PC-3 (cell line): ENCODE measurements at regions not wholly inside any gene's neighbourhood (a gene's known extent, or its start where the extent isn't known, plus 50 kb on each side); places are given as distances from the start of the nearest gene placed in this dataset.

Experiments
- ATAC-seq: fragments of 200-7000 bp; cut with Tn5 transposase; 2 replicates; pipeline ENCODE4 v1.9.1; 2020; ENCODE audit warnings: mild to moderate bottlenecking, moderate library complexity
- BruUV-seq: library from RNA; stranded (reverse); fragments of 400-500 nt; replicated peaks from 2 replicates; lab custom pipeline; 2021; lab: Mats Ljungman, UMichigan
- CTCF ChIA-PET: fragments of 300-600 bp; sonication (Branson Sonifier 250); formaldehyde crosslinking; loops from one replicate; lab custom pipeline; 2022; ENCODE audit warnings: antibody characterized with exemption; lab: Charles Lee
- POLR2A ChIA-PET: fragments of 300-600 bp; sonication (Branson Sonifier 250); formaldehyde crosslinking; loops from one replicate; lab custom pipeline; 2022; ENCODE audit warnings: antibody characterized with exemption; ENCODE audit not compliant: unreplicated experiment; lab: Charles Lee
- DNase-seq: peaks from one replicate; pipeline ENCODE4 v3.0.0-alpha.2; 2015
- H2AFZ ChIP-seq: fragments of 300-600 bp; sonication (generic); 2 replicates; pipeline ENCODE4 v1.6.0; 2016; ENCODE audit warnings: antibody characterized with exemption, low read length
- H3F3A ChIP-seq: fragments of 300-600 bp; sonication (generic); one replicate; pipeline ENCODE4 v1.6.0; 2017; ENCODE audit warnings: antibody characterized with exemption, low read length, control low read depth, mild to moderate bottlenecking; ENCODE audit not compliant: unreplicated experiment
- H3K27ac ChIP-seq: fragments of 300-600 bp; sonication (generic); 2 replicates; pipeline ENCODE4 v1.5.1; 2016; ENCODE audit warnings: mild to moderate bottlenecking, low read length
- H3K27me3 ChIP-seq: fragments of 300-600 bp; sonication (generic); 2 replicates; pipeline ENCODE4 v1.6.1; 2016; ENCODE audit warnings: low read length, mixed read lengths
- H3K36me3 ChIP-seq: fragments of 300-600 bp; sonication (generic); 2 replicates; pipeline ENCODE4 v1.6.1; 2016; ENCODE audit warnings: low read depth, mixed run types, low read length, mixed read lengths
- H3K4me1 ChIP-seq: fragments of 300-600 bp; sonication (generic); 2 replicates; pipeline ENCODE4 v1.5.1; 2016; ENCODE audit warnings: low read length; ENCODE audit not compliant: insufficient read depth
- H3K4me2 ChIP-seq: fragments of 300-600 bp; sonication (generic); 2 replicates; pipeline ENCODE4 v1.6.0; 2016; ENCODE audit warnings: low read length
- H3K4me3 ChIP-seq: fragments of 300-600 bp; sonication (generic); 2 replicates; pipeline ENCODE4 v1.5.1; 2016; ENCODE audit warnings: mild to moderate bottlenecking, low read length, mixed read lengths
- H3K79me2 ChIP-seq: fragments of 300-600 bp; sonication (generic); 2 replicates; pipeline ENCODE4 v1.6.1; 2017; ENCODE audit warnings: low read length, mixed read lengths
- H3K9ac ChIP-seq: fragments of 300-600 bp; sonication (generic); 2 replicates; pipeline ENCODE4 v1.6.0; 2016; ENCODE audit warnings: mild to moderate bottlenecking, low read length
- H3K9me2 ChIP-seq: fragments of 300-600 bp; sonication (generic); replicated peaks from 2 replicates; pipeline ENCODE4 v1.6.1; 2016; ENCODE audit warnings: mixed run types, low read length, mixed read lengths
- H3K9me3 ChIP-seq: fragments of 300-600 bp; sonication (generic); 2 replicates; pipeline ENCODE4 v1.6.1; 2016; ENCODE audit warnings: low read length, mixed read lengths
- H4K20me1 ChIP-seq: fragments of 300-600 bp; sonication (generic); 2 replicates; pipeline ENCODE4 v1.6.1; 2016; ENCODE audit warnings: low read length, mixed read lengths
- EZH2 ChIP-seq: fragments of 300-600 bp; sonication (generic); IDR thresholded peaks from one replicate; pipeline ENCODE4 v1.6.1; 2017; ENCODE audit warnings: antibody characterized with exemption, mild to moderate bottlenecking, low read length; ENCODE audit not compliant: unreplicated experiment
- EZH2phosphoT487 ChIP-seq: fragments of 300-600 bp; sonication (generic); IDR thresholded peaks from 2 replicates; pipeline ENCODE4 v1.6.1; 2018; ENCODE audit warnings: mild to moderate bottlenecking, antibody characterized with exemption, low read length, borderline replicate concordance
- intact Hi-C: fragments of 100-400 bp; cut with micrococcal nuclease; formaldehyde crosslinking; loops from 2 replicates; pipeline ENCODE4 v1.9.0; 2023
- TF ChIP-seq, protein P1 (sequence below): fragments of 300-600 bp; sonication (generic); conservative IDR thresholded peaks from 2 replicates; pipeline ENCODE4 v1.5.1; 2017; ENCODE audit warnings: antibody characterized with exemption, low read depth, mild to moderate bottlenecking, low read length

DNA sequence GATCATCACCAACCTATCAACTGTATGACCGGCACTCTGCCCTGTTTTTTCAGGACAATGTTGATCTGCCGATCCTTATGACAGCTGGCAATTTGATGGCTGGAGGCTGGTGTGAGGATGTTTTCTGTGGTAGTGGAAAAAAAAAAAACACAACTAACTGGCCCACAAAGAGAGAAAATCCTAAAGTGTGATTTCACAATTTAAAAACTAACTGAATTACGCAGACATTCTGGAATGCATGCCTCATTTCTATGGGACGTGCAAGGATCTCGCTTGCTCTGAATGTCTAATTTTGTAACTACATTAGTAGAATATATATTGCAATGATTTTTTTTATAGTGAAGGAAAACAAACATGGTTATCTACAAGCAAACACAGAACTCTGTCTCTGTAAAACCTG, 590.5 kb downstream of the ETS1 start:
- no peak for DNase-seq
- BruUV-seq, result no TSS peak
- no peaks in the 10 kb centered on the region for H3K4me1 ChIP-seq
- ATAC-seq, result no peak
- H3K9me3 ChIP-seq, result no peaks in the 10 kb centered on the region
- intact Hi-C loops, result no loop called here
- no peaks in the 10 kb centered on the region for H3F3A ChIP-seq
- H3K9ac ChIP-seq, result no peak overlapping the region
- POLR2A ChIA-PET, result no interaction called here
- H4K20me1 ChIP-seq, result no peaks in the 10 kb centered on the region
- H3K4me2 ChIP-seq, result no peak overlapping the region
- H3K79me2 ChIP-seq, result no peaks in the 10 kb centered on the region
- H3K27ac ChIP-seq, result no peak overlapping the region
- no peaks in the 10 kb centered on the region for H3K36me3 ChIP-seq
- no peak overlapping the region for H3K4me3 ChIP-seq
- H3K9me2 ChIP-seq, result no peaks in the 10 kb centered on the region
- peaks cover 84% of the 10 kb centered on the region for H3K27me3 ChIP-seq
- TF ChIP-seq EZH2phosphoT487, result no peak
- TF ChIP-seq, protein P1, sequence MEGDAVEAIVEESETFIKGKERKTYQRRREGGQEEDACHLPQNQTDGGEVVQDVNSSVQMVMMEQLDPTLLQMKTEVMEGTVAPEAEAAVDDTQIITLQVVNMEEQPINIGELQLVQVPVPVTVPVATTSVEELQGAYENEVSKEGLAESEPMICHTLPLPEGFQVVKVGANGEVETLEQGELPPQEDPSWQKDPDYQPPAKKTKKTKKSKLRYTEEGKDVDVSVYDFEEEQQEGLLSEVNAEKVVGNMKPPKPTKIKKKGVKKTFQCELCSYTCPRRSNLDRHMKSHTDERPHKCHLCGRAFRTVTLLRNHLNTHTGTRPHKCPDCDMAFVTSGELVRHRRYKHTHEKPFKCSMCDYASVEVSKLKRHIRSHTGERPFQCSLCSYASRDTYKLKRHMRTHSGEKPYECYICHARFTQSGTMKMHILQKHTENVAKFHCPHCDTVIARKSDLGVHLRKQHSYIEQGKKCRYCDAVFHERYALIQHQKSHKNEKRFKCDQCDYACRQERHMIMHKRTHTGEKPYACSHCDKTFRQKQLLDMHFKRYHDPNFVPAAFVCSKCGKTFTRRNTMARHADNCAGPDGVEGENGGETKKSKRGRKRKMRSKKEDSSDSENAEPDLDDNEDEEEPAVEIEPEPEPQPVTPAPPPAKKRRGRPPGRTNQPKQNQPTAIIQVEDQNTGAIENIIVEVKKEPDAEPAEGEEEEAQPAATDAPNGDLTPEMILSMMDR, result no peak
- H2AFZ ChIP-seq, result no peak overlapping the region
- CTCF ChIA-PET, result no interaction called here

DNA sequence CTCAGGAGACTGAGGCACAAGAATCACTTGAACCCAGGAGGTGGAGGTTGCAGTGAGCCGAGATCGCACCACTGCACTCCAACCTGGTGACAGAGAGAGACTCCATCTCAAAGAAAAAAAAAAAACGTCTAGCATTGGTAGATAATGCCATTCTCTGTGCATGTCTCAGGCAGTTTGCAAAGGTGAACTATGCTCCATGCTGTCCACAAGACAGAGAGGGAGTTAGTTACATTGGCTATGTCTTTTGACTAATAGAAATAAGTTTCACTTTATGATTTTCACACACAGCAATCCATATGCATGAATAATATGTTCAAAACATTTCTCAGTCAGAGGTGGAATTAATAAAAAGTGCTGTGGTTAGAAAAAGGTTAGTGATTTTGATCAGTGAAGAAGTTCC, 591.4 kb downstream of the ETS1 start:
- ChIA-PET CTCF (no interaction called here), POLR2A (no interaction called here)
- H3K9me3 ChIP-seq, result no peaks in the 10 kb centered on the region
- no peak overlapping the region for H2AFZ ChIP-seq
- H3K27me3 ChIP-seq, result peaks cover 88% of the 10 kb centered on the region
- BruUV-seq, result no TSS peak
- H3K4me1 ChIP-seq, result no peaks in the 10 kb centered on the region
- no peaks in the 10 kb centered on the region for H3K36me3 ChIP-seq
- H3F3A ChIP-seq, result no peaks in the 10 kb centered on the region
- H4K20me1 ChIP-seq, result no peaks in the 10 kb centered on the region
- H3K27ac ChIP-seq, result no peak overlapping the region
- no peaks in the 10 kb centered on the region for H3K79me2 ChIP-seq
- no peak overlapping the region for H3K4me2 ChIP-seq
- no peak overlapping the region for H3K9ac ChIP-seq
- TF ChIP-seq, protein P1, result no peak
- TF ChIP-seq EZH2phosphoT487 (no peak), EZH2 (no peak)
- intact Hi-C loops, result no loop called here
- no peak for ATAC-seq
- DNase-seq, result no peak
- H3K9me2 ChIP-seq, result no peaks in the 10 kb centered on the region
- no peak overlapping the region for H3K4me3 ChIP-seq

DNA sequence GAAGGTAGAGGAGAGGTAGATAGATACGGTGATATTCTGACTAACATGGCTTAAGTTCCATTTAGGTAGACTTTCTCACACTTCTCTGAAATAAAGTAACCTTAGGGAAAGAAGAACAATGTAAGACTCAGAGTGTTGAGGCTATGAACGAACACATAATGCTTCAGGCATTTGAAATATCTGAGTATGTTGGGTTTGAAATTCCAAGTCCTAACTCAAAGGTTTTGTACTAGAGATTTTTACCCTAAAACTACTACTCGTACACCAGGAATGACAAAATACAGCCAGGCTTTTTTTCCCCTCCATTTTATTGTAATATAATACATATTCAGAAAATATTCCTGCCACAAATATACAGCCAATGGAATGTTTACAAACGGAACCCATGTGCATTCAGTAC, 592.6 kb downstream of the ETS1 start:
- H3K27ac ChIP-seq, result no peak overlapping the region
- peaks cover 82% of the 10 kb centered on the region for H3K27me3 ChIP-seq
- BruUV-seq, result no TSS peak
- no peak overlapping the region for H3K9ac ChIP-seq
- H3K4me1 ChIP-seq, result no peaks in the 10 kb centered on the region
- no peak for ATAC-seq
- no peaks in the 10 kb centered on the region for H3F3A ChIP-seq
- no peak overlapping the region for H2AFZ ChIP-seq
- H3K79me2 ChIP-seq, result no peaks in the 10 kb centered on the region
- ChIA-PET POLR2A (no interaction called here), CTCF (no interaction called here)
- no peaks in the 10 kb centered on the region for H3K9me3 ChIP-seq
- no peak overlapping the region for H3K4me3 ChIP-seq
- no peaks in the 10 kb centered on the region for H3K36me3 ChIP-seq
- no peak overlapping the region for H3K4me2 ChIP-seq
- peak; percentile 19 for DNase-seq
- H4K20me1 ChIP-seq, result no peaks in the 10 kb centered on the region
- intact Hi-C loops, result no loop called here
- TF ChIP-seq, protein P1, result no peak
- TF ChIP-seq EZH2phosphoT487 (no peak), EZH2 (no peak)
- no peaks in the 10 kb centered on the region for H3K9me2 ChIP-seq
